DMS 273 treated with DMSO at 0.1 percent for 48 hours (cell line): ENCODE measurements at regions not wholly inside any gene's neighbourhood (a gene's known extent, or its start where the extent isn't known, plus 50 kb on each side); places are given as distances from the start of the nearest gene placed in this dataset.
A peak's percentile ranks its signal among the peaks of the same experiment; 100 is the strongest.

Experiments used
- DNase-seq: peaks from one replicate; lab custom pipeline; 2025; lab: John Stamatoyannopoulos, UW

DNA sequence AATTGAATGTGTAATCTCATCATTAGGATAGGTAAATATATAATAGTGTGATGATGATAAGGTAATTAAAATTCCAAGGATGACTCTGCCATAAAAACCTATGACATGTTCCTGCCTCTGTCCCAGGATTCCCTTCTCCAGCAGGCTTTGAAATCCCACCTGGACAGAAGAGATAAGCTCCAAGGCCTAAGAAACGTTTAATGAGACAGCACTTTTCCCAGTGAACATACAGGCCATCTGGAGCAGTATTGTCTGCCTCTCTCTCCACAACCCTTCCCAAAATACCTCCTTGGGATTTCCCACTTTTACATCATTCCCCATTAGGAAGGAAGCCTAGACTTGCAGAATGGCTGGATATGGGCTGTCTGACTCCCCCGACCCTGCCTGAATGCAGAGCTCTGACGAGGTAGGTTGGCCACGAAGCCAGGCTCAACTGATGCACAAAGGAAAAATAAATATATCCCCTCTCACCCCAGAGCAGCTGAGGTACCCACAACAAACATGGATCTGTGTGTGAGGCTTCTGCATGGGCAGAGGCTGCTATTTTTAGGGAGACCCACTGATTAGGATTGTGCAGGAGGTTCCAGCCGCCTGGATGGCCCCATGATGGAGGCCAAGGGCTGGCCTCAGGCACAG is 71.0 kb downstream of the TMPRSS5 start:
- peak; percentile 2 for DNase-seq

DNA sequence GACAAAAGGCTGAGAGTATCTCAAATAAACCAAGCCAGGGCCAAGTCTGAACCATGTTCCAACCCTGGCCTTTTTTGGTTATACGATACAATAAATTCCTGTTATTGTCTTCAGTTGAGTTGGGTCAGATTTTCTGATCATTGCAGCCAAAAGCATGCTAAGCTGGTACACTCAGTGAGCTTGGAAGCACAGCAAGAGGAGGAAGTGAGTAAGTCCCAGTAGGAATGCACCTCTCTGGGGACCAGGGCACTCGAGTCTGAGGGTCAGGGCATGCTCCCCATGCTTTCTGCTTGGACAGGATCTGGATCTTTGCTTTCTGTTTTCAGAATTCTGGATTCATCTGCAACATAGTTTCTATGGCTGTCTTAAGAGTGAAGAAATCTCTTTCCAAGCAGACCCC is 73.1 kb downstream of the TMPRSS5 start:
- no peak for DNase-seq

DNA sequence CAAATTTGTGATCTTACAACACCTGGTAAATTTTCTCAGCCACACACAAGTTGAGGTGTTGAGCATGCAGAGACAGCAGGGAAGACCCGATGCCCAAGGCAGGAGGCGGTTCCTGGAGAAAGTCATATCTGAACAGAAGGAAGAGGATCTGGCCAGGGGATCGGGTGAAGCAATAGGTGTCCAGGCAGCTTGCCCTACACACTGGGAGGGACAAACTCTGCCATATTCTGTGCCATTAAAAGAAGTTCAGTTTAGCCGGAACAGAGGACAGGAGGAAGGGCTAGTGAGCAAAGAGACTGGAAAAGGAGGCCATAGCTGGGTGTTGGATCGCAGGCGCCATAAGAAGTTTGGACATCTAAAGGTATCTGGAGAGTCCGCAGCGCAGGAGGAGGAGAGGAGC is 76.5 kb downstream of the TMPRSS5 start:
- DNase-seq = no peak

DNA sequence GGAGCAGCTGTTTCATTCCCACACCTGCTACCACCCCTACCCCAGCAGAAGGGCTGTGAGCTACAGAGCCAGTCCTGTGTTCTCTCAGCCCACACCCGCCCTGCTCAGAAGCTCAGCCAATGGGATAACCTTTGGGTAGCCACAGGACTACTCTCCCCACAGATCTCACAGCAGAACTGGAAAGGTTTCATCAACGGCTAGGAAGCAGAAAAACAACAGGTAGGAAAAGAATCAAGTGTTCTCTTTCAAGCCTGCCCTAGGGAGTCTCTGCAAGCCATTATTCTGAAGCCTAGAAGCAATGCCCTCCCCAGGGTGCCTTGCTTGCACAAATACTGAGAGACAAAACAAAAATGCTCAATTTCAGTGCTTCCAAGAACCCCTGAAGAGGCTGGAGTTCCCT is 77.2 kb downstream of the TMPRSS5 start:
- no peak for DNase-seq

DNA sequence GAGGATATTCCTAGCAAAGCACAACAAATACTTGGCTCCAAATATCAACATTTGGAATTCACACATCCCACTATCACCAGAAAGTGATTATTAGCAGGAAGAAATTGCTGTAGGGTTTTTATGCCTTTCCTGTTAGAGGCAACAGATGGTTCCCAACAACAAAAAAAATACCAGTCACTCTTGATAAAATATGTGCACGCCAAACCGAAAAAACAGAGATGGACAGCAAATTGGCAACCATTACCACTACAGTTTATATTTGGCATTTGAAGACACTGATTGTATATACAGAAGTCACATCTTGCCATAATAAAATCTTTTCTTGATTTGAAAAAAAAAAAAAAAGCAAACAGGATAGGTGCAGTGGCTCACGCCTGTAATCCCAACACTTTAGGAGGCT is 78.2 kb downstream of the TMPRSS5 start:
- DNase-seq = no peak

DNA sequence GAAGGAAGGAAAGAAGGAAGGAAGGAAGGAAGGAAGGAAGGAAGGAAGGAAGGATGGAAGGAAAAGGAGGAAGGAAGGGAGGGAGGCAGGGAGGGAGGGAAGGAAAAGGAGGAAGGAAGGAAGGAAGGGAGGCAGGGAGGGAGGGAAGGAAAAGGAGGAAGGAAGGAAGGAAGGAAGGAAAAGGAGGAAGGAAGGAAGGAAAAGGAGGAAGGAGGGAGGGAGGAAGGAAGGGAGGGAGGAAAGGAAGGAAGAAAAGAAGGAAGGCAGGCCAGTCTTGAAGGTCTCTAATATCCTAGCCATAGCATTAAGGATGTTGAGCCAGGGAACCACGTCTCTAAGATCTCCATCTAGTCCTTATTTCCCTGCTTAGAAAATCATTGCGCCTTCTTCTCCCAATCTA is 78.8 kb downstream of the TMPRSS5 start:
- DNase-seq = no peak

DNA sequence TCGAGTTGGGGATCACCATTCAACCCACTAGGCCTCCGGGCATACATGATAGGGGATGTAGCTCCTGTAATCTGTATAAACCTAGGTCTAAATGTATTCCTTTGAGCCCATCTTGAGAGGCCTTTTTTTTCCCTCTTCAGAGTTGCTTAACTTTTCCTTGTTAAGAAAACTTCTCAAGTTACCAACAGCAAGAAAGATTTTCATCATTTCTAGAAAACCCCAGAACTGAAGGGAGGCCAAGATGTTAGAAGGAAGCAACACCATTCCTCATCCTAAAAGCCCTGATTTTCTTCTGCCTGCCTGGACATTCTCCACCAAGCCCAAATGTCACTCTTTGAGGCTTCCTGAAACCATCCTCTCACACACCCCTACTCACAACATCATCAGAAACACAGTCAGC is 79.4 kb downstream of the TMPRSS5 start:
- DNase-seq = no peak

DNA sequence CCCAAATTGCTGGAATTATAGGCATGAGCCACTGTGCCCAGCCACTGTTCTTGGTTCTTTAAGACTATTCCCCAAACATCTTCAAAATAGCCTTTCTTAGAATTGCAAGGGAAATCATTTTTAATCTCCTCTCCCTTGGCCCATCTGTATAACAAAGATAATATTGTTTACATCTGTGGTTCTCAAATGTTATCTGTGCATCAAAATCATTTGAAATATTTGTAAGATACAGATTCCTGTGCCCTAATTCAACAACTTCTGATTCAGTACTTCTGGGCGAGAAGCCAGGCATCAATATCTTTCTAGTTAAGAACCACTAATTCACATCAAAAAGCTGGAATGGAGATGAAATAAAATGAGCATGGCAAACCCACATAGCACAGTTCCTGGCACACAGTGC is 83.0 kb downstream of the TMPRSS5 start:
- no peak for DNase-seq

DNA sequence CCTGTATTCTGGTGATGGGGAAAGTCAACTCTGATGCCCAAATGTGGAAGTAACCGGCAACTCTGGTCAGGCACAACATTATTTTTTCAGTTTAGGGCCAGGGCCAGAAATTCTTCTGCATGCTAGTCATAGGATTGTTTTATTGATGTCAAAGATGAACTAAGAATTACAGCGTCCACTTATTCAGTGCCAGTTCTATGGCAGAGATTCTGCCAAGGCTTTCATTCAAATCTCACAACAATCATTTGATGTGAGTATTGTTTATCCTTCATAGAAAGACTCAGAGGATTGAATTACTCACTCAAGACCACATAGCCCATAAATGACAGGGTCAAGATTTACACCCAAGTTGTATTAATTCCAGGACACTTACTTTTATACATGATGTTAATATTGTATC is 87.7 kb downstream of the TMPRSS5 start:
- no peak for DNase-seq

DNA sequence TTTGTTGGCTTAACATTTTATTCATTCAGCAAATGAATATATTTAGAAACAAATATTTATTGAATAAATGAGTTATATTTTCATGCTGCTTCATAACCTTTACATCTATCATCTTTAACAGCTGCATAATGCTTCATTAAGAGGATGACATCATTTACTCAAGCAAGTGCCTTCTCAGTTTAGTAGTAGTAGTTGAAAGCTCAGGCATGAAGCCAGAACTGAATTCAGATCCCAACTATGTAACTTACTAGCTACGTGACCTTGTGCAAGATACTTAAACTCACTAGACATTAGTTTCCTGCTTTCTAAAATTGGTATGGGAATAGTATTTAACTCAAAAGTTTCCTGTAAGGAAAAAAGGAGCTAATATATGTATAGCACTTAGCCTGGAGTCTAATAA is 90.3 kb downstream of the TMPRSS5 start:
- DNase-seq = no peak

DNA sequence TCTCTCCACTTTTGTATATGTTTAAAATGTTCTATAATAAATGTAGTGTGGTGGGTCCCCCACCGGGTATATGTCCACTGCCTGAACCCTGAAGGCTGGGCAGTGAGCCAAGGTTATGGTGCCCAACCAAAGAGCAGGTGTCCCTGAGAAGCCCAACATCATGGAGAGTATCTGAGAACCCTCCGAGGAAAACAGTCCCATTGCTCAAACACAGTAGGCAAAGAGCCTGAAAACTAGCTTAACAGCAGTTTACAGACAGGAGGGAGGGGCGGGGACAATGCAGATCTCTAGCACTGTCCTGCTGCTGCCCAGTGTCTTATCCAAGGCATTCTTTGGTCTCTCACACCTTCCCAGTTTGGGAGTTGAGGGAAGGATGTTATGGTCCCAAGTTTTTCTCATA is 91.0 kb downstream of the TMPRSS5 start:
- DNase-seq = no peak

DNA sequence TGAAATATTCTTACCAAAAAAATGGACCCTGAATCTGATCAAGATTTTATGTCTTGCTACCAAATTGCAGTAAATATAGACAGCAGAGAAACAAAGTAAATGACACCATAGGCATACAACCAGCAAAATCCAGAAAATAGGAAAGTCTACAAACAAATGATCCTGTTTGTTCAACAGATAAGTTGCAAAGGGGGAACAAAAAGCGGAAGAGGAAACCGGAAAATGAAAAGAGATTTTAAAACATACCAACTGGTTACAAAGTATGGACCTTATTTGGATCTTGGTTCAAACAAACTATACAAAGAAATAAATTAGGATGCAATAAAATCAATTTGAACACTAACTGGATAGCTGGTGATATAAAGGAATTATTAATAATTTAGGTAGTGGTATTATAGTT is 92.0 kb downstream of the TMPRSS5 start:
- no peak for DNase-seq

DNA sequence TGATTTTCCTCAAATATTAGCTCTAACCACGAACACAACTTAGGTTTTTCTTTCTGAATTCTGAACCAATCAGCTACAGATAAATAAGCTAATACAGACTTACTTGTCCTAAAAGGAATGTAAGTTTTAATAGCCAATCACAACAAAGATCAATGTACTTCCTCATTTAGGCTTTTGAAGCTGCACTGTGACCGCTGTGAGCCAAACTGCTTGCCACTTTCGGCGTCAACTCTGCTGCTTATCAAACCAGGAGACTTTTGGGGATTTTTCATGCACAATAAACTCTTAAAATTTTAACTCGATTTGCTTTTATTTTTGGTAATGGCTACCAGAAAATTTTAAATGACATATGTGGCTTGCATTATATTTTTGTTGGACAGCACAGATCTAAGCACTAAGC is 92.5 kb downstream of the TMPRSS5 start:
- DNase-seq = no peak

DNA sequence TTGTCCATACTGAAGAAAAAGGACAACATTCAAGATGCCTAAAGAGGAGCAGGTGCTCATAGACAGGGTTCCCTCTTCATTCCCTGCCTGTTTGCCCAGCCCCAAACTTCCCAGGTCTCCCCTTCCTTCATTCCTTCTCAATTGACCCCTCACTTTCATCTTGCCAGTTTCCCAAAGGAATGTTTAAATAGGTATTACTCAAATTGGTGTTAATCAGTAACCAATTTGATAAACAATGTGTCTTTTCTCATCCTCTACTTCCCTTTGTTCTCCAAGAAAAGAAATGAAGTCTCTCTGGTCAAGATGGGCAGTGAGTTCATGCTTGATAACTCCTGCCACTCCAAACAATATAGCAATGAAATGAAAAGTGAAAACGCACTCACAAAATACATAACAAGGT is 101.9 kb downstream of the TMPRSS5 start:
- DNase-seq = no peak

DNA sequence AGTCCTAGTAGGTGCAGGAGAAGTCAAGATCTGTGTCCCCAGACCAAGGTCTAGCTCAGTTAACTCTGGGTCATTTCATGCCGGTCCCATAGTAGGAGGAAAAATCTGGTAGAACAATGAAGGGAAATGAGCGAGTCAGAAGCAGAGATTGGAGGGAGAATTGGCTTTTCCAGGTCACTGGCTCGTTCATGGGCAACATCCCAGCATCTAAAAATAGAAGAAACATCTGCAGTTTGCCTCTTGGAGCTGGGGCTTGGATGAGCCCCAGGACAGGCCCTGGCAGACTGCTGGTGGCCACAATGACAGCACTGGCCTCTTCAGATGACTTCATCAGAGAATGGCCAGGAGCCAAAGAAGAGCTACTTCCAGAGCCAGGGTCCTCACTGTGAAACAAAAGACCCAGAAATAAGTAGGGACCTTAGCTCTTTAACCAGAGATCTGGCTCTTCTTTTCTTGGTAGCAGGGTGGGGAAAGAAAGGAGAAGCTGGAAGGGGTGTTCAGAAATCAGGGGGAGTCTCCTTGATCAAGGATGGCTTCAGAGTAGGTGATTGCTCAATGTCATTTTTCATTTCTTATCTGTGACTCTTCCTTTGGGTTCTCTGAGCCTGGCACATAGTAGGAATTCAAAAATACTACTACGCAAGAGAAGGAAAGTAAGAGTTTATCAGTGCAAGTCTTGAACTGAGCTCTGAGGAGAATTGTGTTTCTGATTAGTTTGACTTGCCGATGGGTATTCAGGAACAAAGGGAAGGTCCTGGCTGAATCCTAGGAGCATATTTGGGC is 102.6 kb downstream of the TMPRSS5 start:
- no peak for DNase-seq

DNA sequence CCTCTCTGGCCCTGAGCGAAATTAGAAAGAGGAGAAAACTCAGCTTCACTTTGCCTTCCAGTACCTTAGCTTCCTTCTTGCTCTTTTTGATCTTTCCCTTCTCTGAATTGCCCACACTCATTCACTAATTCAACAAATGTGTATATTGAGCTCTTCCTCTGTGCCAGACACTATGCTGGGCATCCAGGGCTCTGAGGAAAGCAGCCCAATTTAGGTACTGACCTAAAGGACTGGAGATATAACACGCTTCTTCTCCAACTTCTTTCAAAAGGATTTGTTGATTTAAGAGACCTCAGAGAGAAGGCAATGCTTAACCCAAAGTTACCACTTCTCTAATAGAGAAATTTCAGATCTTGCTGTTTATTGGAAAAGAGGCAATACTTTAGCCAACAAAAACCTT is 103.6 kb downstream of the TMPRSS5 start:
- DNase-seq = no peak

DNA sequence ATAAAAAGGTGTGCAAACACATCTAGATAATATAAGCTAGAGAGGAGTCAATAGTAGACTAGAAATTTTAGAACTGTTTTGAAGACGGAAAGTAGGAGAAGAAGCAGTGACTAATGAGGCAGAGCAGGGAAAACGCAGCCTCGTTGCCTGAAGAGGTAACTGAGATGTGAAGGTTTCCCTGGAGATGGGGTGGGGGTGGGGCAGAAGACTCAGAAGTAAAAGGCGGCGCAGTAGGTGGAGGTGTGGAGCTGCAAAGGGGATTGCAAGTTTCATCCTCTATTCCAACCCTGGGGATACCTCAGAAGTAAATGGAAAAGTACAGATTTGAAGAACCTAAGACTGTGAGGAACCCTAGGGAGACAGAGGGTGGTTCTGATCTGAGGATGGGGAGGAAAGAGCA is 109.5 kb downstream of the TMPRSS5 start:
- no peak for DNase-seq

DNA sequence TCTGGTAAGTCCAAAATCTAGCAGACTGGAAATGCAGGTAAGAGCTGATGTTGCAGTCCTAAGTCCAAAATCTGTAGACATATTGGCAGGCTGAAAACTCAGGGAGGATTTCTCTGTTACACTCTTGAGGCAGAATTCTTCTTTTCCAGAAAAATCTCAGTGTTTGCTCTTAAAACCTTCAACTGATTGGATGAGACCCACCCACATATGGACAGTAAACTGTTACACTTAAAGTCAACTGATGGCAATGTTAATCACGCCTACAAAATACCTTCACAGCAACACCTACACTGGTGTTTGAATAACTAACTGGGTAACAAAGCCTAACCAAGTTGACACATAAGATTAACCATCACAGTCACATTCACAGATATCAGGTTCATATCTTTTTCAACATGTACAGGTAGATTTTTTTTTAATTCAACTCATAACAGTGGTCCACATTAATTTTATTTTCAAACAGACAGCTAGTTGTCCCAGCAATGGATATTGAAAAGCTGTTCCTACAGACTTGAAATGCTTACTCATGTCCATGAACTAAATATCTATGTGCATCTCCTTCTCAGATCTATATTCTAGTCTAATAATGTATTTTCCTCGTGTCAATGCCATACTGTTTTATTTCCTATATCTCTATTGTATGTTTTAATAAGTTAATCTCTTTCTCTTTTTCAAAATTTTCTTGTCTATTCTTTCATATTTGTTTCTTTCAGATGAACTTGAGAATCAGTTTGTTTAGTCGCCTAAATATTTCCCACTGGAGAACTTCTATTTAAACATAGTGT is 110.1 kb downstream of the TMPRSS5 start:
- no peak for DNase-seq

DNA sequence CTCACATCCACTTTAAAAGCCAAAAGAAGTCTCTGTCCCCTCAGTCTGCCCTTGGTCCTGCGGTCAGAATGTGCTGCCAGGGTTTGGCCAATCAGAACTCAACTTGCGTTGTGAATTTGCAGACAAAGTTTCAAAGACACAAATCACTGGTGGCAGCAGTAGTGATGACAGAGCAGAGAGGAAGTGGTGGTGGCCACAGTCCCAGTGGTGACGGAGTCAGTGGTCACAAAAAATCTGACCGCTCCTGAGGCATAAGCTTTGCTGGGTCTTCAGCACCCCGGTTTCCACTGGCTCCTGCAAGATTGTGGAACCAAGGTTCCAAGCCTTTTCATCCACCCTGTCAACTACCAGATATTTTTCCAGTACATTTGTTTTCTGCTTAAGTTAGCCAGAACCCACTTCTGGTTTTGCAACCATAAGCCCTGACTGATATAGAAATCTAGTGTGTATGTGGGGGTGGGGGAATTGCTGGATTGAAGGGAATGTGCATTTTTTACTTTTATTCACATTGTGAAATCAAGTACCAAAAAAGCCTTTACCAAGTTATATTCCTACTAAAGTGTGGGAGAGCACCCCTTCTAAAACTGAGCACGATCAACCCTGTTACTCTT is 112.3 kb downstream of the TMPRSS5 start:
- no peak for DNase-seq

DNA sequence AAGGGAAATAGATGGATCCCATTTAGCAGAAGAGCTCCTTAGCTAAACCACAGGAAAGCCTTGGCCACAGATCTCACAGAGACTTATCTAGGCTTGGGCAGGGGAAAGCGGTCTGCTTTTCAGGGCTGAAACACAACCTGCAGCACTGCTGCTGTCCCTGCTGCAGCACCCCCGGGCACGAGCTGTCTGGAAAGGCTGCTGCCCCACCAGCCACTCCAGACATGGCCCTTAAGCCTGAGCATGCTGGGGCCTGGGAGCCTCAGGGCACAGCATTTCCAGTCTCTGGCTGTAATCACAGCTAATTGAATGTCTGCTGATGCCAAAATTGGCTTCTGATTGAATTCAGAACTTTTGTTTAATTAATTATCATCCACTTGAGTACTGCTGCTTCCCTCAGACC is 115.0 kb downstream of the TMPRSS5 start:
- DNase-seq = no peak

DNA sequence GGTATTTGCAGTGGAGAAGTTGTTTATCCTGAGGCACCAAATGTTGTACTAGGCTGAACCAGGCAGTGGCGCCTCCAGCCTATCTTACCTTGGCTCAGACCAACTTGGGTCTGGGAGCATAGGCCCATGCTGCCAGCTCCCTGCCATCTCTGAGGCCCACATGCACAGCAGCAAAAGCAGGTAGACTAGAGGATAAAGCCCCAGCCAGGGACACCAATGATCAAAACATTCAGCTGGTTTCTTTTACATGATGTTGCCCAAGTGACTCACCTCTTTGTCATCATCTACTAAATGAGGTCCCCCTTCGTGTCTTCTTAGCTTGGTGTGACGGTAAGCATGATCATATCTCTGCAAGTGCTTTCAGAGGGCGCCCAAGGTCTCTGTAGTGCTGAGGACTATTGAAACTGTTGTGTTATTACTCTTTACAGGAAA is 112.1 kb upstream of the DRD2 start:
- no peak for DNase-seq

DNA sequence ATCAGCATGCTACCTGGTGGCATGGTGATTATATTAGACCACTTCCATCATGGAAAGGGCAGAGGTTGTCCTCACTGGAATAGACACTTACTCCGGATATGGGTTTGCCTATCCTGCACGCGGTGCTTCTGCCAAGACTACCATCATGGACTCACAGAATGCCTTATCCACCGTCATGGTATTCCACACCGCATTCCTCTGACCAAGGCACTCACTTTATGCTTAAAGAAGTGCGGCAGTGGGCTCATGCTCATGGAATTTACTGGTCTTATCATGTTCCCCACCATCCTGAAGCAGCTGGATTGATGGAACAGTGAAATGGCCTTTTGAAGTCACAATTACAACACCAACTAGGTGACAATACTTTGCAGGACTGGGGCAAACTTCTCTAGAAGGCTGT is 109.2 kb upstream of the DRD2 start:
- no peak for DNase-seq

DNA sequence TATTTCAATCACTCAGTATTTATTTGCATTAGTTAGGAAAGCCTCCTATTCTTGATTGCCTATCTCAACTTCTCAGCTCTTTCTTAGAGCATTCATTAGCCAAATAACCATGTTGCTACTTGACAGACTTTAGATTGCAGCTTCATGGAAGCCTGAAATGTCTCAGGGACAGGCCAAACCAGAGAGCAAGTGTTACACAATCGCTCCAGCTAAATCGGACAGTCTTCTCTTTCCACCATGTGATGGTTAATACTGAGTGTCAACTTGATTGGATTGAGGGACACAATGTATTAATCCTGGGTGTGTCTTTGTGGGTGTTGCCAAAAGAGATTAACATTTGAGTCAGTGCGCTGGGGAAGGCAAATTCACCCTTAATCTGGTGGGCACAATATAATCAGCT is 106.5 kb upstream of the DRD2 start:
- DNase-seq = no peak
